Lower lobe of right lung (tissue), 2 donors: ENCODE measurements at regions not wholly inside any gene's neighbourhood (a gene's known extent, or its start where the extent isn't known, plus 50 kb on each side); places are given as distances from the start of the nearest gene placed in this dataset.

Experiments
- ATAC-seq, 2 donors: fragments of 200-7000 bp; cut with Tn5 transposase; one replicate each; pipeline ENCODE4 v1.9.1; 2020 to 2022; ENCODE audit warnings: mild to moderate bottlenecking in 2 of 2, moderate library complexity in 2 of 2
- DNase-seq: peaks from one replicate; pipeline ENCODE4 v3.0.0-alpha.2; 2020
- H3K27ac ChIP-seq: fragments of 200-600 bp; one replicate; pipeline ENCODE4 v1.8.0; 2022
- H3K27me3 ChIP-seq: fragments of 200-600 bp; one replicate; pipeline ENCODE4 v1.8.0; 2022; ENCODE audit warnings: low read depth
- H3K36me3 ChIP-seq: fragments of 200-600 bp; one replicate; pipeline ENCODE4 v1.8.0; 2022; ENCODE audit warnings: mild to moderate bottlenecking
- H3K4me1 ChIP-seq: fragments of 200-600 bp; one replicate; pipeline ENCODE4 v1.8.0; 2022
- H3K4me3 ChIP-seq: fragments of 200-600 bp; one replicate; pipeline ENCODE4 v1.8.0; 2022; ENCODE audit warnings: mild to moderate bottlenecking
- H3K9me3 ChIP-seq: fragments of 200-600 bp; one replicate; pipeline ENCODE4 v1.8.0; 2022
- CTCF ChIP-seq: fragments of 200-600 bp; IDR thresholded peaks from one replicate; pipeline ENCODE4 v1.8.0; 2022; ENCODE audit warnings: antibody characterized with exemption, mild to moderate bottlenecking
- intact Hi-C: fragments of 100-400 bp; cut with DNase I; formaldehyde crosslinking; loops from one replicate; pipeline ENCODE4 v1.11.0; 2022
- donor health status: DM: no; HTN: yes; CAD: no; lungs with severe emphysema.

- Histone ChIP-seq H3K9me3 (no peaks in the 10 kb centered on the region), H3K27me3 (peaks cover 4% of the 10 kb centered on the region), H3K4me3 (no peak overlapping the region), H3K4me1 (no peaks in the 10 kb centered on the region), H3K36me3 (no peaks in the 10 kb centered on the region), H3K27ac (no peak overlapping the region)
- DNase-seq (no peak), ATAC-seq (no peak)
- intact Hi-C loops, result no loop called here
- no peak for TF ChIP-seq CTCF
Observed at GRCh38 chr10:120016906-120017305, 124.4 kb downstream of the SEC23IP start.

- ATAC-seq (no peak), DNase-seq (no peak)
- Histone ChIP-seq H3K9me3 (no peaks in the 10 kb centered on the region), H3K4me3 (no peak overlapping the region), H3K27ac (no peak overlapping the region), H3K4me1 (no peaks in the 10 kb centered on the region), H3K36me3 (no peaks in the 10 kb centered on the region), H3K27me3 (no peaks in the 10 kb centered on the region)
- TF ChIP-seq CTCF, result no peak
- intact Hi-C loops, result no loop called here
Observed at GRCh38 chr10:120017733-120018417, 125.3 kb downstream of the SEC23IP start.

GRCh38 chr10:120018695-120019094 is 126.2 kb downstream of the SEC23IP start:
- TF ChIP-seq CTCF, result no peak
- Histone ChIP-seq H3K36me3 (no peaks in the 10 kb centered on the region), H3K27ac (no peak overlapping the region), H3K4me3 (no peak overlapping the region), H3K9me3 (no peaks in the 10 kb centered on the region), H3K4me1 (no peaks in the 10 kb centered on the region), H3K27me3 (no peaks in the 10 kb centered on the region)
- DNase-seq (no peak), ATAC-seq (no peak)
- intact Hi-C loops, result no loop called here

- H3K27ac ChIP-seq, result no peak overlapping the region
- no peaks in the 10 kb centered on the region for H3K9me3 ChIP-seq
- no peaks in the 10 kb centered on the region for H3K27me3 ChIP-seq
- TF ChIP-seq CTCF, result no peak
- no peak overlapping the region for H3K4me3 ChIP-seq
- intact Hi-C loops, result no loop called here
- ATAC-seq (no peak), DNase-seq (no peak)
- H3K4me1 ChIP-seq, result no peaks in the 10 kb centered on the region
- H3K36me3 ChIP-seq, result no peaks in the 10 kb centered on the region
Observed at GRCh38 chr10:120019568-120019967, 127.0 kb downstream of the SEC23IP start.

GRCh38 chr10:120022357-120022756 is 129.8 kb downstream of the SEC23IP start:
- no peaks in the 10 kb centered on the region for H3K27me3 ChIP-seq
- TF ChIP-seq CTCF, result no peak
- DNase-seq, result no peak
- no peaks in the 10 kb centered on the region for H3K4me1 ChIP-seq
- H3K27ac ChIP-seq, result no peak overlapping the region
- intact Hi-C loops, result no loop called here
- H3K9me3 ChIP-seq, result no peaks in the 10 kb centered on the region
- H3K4me3 ChIP-seq, result no peak overlapping the region
- no peaks in the 10 kb centered on the region for H3K36me3 ChIP-seq
- no peak for ATAC-seq
